ENCODE measurements at regions not wholly inside any gene's neighbourhood (a gene's known extent, or its start where the extent isn't known, plus 50 kb on each side); places are given as distances from the start of the nearest gene placed in this dataset.
"Not testable (repeated sequence)": the region's sequence is repeated elsewhere in the genome, so short reads cannot be mapped to it uniquely, and the experiment has no call there.

- H3K4me3 Mint-ChIP-seq (ENCODE audit: low read depth); H3K27me3 Mint-ChIP-seq (ENCODE audit: low read depth); H3K27ac Mint-ChIP-seq; intact Hi-C loops (cut with micrococcal nuclease); DNase-seq (ENCODE audit: low spot score): not testable (repeated sequence)
- peaks cover 56% of the 10 kb centered on the region for H3K36me3 Mint-ChIP-seq (ENCODE audit: low read depth)
- peaks cover 24% of the 10 kb centered on the region for H3K4me1 Mint-ChIP-seq (ENCODE audit: low read depth)
- H3K9me3 Mint-ChIP-seq = peaks cover 39% of the 10 kb centered on the region
These were observed 53.3 kb upstream of the ARL4D start for GRCh38 chr17:43345515-43345914.

- H3K4me1 Mint-ChIP-seq (ENCODE audit: low read depth) = peaks cover 24% of the 10 kb centered on the region
- no peak overlapping the region for H3K4me3 Mint-ChIP-seq (ENCODE audit: low read depth)
- peaks cover 50% of the 10 kb centered on the region for H3K36me3 Mint-ChIP-seq (ENCODE audit: low read depth)
- intact Hi-C loops (cut with micrococcal nuclease) = loop anchor here (5.0 kb wide), 1 partner anchor 138 kb away; the partner anchor contains the start of gene DHX8
- no peak for DNase-seq (ENCODE audit: low spot score)
- no peaks in the 10 kb centered on the region for H3K27me3 Mint-ChIP-seq (ENCODE audit: low read depth)
- H3K9me3 Mint-ChIP-seq = peaks cover 34% of the 10 kb centered on the region
- H3K27ac Mint-ChIP-seq = no peak overlapping the region
These were observed 54.1 kb upstream of the ARL4D start for GRCh38 chr17:43344685-43345084.

- Mint-ChIP-seq H3K27me3 (ENCODE audit: low read depth) (no peaks in the 10 kb centered on the region), H3K27ac (peak overlapping the region; percentile 89), H3K4me3 (ENCODE audit: low read depth) (no peak overlapping the region), H3K4me1 (ENCODE audit: low read depth) (peaks cover 31% of the 10 kb centered on the region), H3K36me3 (ENCODE audit: low read depth) (peaks cover 28% of the 10 kb centered on the region), H3K9me3 (peaks cover 13% of the 10 kb centered on the region)
- no peak for DNase-seq (ENCODE audit: low spot score)
- intact Hi-C loops (cut with micrococcal nuclease) = loop anchor here (1.0 to 5.0 kb wide), 3 partner anchors 9 to 140 kb away; partner anchors contain the start of gene DHX8
These were observed 56.3 kb upstream of the ARL4D start for GRCh38 chr17:43342589-43342890.

- peak overlapping the region; percentile 19 for H3K4me3 Mint-ChIP-seq (ENCODE audit: low read depth)
- peaks cover 31% of the 10 kb centered on the region for H3K4me1 Mint-ChIP-seq (ENCODE audit: low read depth)
- no peak for DNase-seq (ENCODE audit: low spot score)
- no peaks in the 10 kb centered on the region for H3K27me3 Mint-ChIP-seq (ENCODE audit: low read depth)
- H3K9me3 Mint-ChIP-seq = peaks cover 7% of the 10 kb centered on the region
- H3K36me3 Mint-ChIP-seq (ENCODE audit: low read depth) = peaks cover 23% of the 10 kb centered on the region
- intact Hi-C loops (cut with micrococcal nuclease) = loop anchor here (1.0 to 5.0 kb wide), 3 partner anchors 9 to 140 kb away; partner anchors contain the start of gene DHX8
- peak overlapping the region; percentile 89 for H3K27ac Mint-ChIP-seq
These were observed 56.8 kb upstream of the ARL4D start for GRCh38 chr17:43341715-43342588.

GRCh38 chr17:43338886-43339516 lies 59.8 kb upstream of the ARL4D start:
- Mint-ChIP-seq H3K27me3 (ENCODE audit: low read depth) (no peaks in the 10 kb centered on the region), H3K9me3 (no peaks in the 10 kb centered on the region), H3K36me3 (ENCODE audit: low read depth) (peaks cover 11% of the 10 kb centered on the region), H3K4me3 (ENCODE audit: low read depth) (no peak overlapping the region), H3K27ac (no peak overlapping the region), H3K4me1 (ENCODE audit: low read depth) (peaks cover 35% of the 10 kb centered on the region)
- peak; percentile 46 for DNase-seq (ENCODE audit: low spot score)
- intact Hi-C loops (cut with micrococcal nuclease) = loop anchor here (10.0 kb wide), 1 partner anchor 56 kb away; the partner anchor contains the start of gene ARL4D

GRCh38 chr17:43337684-43338428 lies 60.9 kb upstream of the ARL4D start:
- H3K27me3 Mint-ChIP-seq (ENCODE audit: low read depth) = no peaks in the 10 kb centered on the region
- peaks cover 38% of the 10 kb centered on the region for H3K4me1 Mint-ChIP-seq (ENCODE audit: low read depth)
- H3K4me3 Mint-ChIP-seq (ENCODE audit: low read depth) = no peak overlapping the region
- H3K36me3 Mint-ChIP-seq (ENCODE audit: low read depth) = peaks cover 11% of the 10 kb centered on the region
- intact Hi-C loops (cut with micrococcal nuclease) = loop anchor here (10.0 kb wide), 1 partner anchor 57 kb away; the partner anchor contains the start of gene ARL4D
- no peaks in the 10 kb centered on the region for H3K9me3 Mint-ChIP-seq
- no peak overlapping the region for H3K27ac Mint-ChIP-seq
- DNase-seq (ENCODE audit: low spot score) = no peak

GRCh38 chr17:43334738-43335402 lies 63.9 kb upstream of the ARL4D start:
- intact Hi-C loops (cut with micrococcal nuclease) = loop anchor here (1.0 to 10.0 kb wide), 4 partner anchors 26 to 313 kb away; partner anchors contain the start of genes ARL4D and VAT1

GRCh38 chr17:43333433-43333943 lies 65.3 kb upstream of the ARL4D start:
- no peaks in the 10 kb centered on the region for H3K36me3 Mint-ChIP-seq (ENCODE audit: low read depth)
- no peaks in the 10 kb centered on the region for H3K9me3 Mint-ChIP-seq
- peaks cover 14% of the 10 kb centered on the region for H3K4me1 Mint-ChIP-seq (ENCODE audit: low read depth)
- H3K27ac Mint-ChIP-seq = peak overlapping the region; percentile 48
- H3K27me3 Mint-ChIP-seq (ENCODE audit: low read depth) = peaks cover 9% of the 10 kb centered on the region
- no peak overlapping the region for H3K4me3 Mint-ChIP-seq (ENCODE audit: low read depth)
- no peak for DNase-seq (ENCODE audit: low spot score)
- intact Hi-C loops (cut with micrococcal nuclease) = loop anchor here (5.0 to 10.0 kb wide), 3 partner anchors 34 to 311 kb away; partner anchors contain the start of genes ARL4D and VAT1

More at GRCh38 chr17:43334738-43335402, 63.9 kb upstream of the ARL4D start:
- H3K9me3 Mint-ChIP-seq = no peaks in the 10 kb centered on the region
- DNase-seq (ENCODE audit: low spot score) = no peak
- peaks cover 1% of the 10 kb centered on the region for H3K27me3 Mint-ChIP-seq (ENCODE audit: low read depth)
- peaks cover 18% of the 10 kb centered on the region for H3K4me1 Mint-ChIP-seq (ENCODE audit: low read depth)
- no peak overlapping the region for H3K27ac Mint-ChIP-seq
- no peaks in the 10 kb centered on the region for H3K36me3 Mint-ChIP-seq (ENCODE audit: low read depth)
- H3K4me3 Mint-ChIP-seq (ENCODE audit: low read depth) = no peak overlapping the region

- H3K36me3 Mint-ChIP-seq (ENCODE audit: low read depth) = no peaks in the 10 kb centered on the region
These were observed 66.6 kb upstream of the ARL4D start for GRCh38 chr17:43332230-43332629.

GRCh38 chr17:43330876-43331639 lies 67.7 kb upstream of the ARL4D start:
- no peak overlapping the region for H3K4me3 Mint-ChIP-seq (ENCODE audit: low read depth)
- intact Hi-C loops (cut with micrococcal nuclease) = loop anchor here (5.0 to 10.0 kb wide), 3 partner anchors 36 to 309 kb away; partner anchors contain the start of genes ARL4D and VAT1
- no peaks in the 10 kb centered on the region for H3K9me3 Mint-ChIP-seq
- peaks cover 22% of the 10 kb centered on the region for H3K27me3 Mint-ChIP-seq (ENCODE audit: low read depth)
- no peaks in the 10 kb centered on the region for H3K36me3 Mint-ChIP-seq (ENCODE audit: low read depth)
- H3K4me1 Mint-ChIP-seq (ENCODE audit: low read depth) = peaks cover 30% of the 10 kb centered on the region
- no peak for DNase-seq (ENCODE audit: low spot score)
- no peak overlapping the region for H3K27ac Mint-ChIP-seq

More at GRCh38 chr17:43332230-43332629, 66.6 kb upstream of the ARL4D start:
- intact Hi-C loops (cut with micrococcal nuclease) = loop anchor here (5.0 to 10.0 kb wide), 3 partner anchors 35 to 310 kb away; partner anchors contain the start of genes ARL4D and VAT1
- H3K27ac Mint-ChIP-seq = no peak overlapping the region
- peaks cover 19% of the 10 kb centered on the region for H3K27me3 Mint-ChIP-seq (ENCODE audit: low read depth)
- peaks cover 20% of the 10 kb centered on the region for H3K4me1 Mint-ChIP-seq (ENCODE audit: low read depth)
- no peaks in the 10 kb centered on the region for H3K9me3 Mint-ChIP-seq
- DNase-seq (ENCODE audit: low spot score) = no peak
- H3K4me3 Mint-ChIP-seq (ENCODE audit: low read depth) = no peak overlapping the region

GRCh38 chr17:43329183-43329582 lies 69.6 kb upstream of the ARL4D start:
- Mint-ChIP-seq H3K4me1 (ENCODE audit: low read depth) (peaks cover 29% of the 10 kb centered on the region), H3K27ac (no peak overlapping the region), H3K9me3 (no peaks in the 10 kb centered on the region), H3K4me3 (ENCODE audit: low read depth) (no peak overlapping the region), H3K36me3 (ENCODE audit: low read depth) (no peaks in the 10 kb centered on the region), H3K27me3 (ENCODE audit: low read depth) (peaks cover 22% of the 10 kb centered on the region)
- intact Hi-C loops (cut with micrococcal nuclease) = no loop called here
- DNase-seq (ENCODE audit: low spot score) = no peak
